ENCODE measurements at regions not wholly inside any gene's neighbourhood (a gene's known extent, or its start where the extent isn't known, plus 50 kb on each side); places are given as distances from the start of the nearest gene placed in this dataset.

- no peak for TF ChIP-seq CTCF (conservative IDR thresholded peaks at IDR 0.05; ENCODE audit: low read depth in 2 of 2)
- TF ChIP-seq, protein P1, sequence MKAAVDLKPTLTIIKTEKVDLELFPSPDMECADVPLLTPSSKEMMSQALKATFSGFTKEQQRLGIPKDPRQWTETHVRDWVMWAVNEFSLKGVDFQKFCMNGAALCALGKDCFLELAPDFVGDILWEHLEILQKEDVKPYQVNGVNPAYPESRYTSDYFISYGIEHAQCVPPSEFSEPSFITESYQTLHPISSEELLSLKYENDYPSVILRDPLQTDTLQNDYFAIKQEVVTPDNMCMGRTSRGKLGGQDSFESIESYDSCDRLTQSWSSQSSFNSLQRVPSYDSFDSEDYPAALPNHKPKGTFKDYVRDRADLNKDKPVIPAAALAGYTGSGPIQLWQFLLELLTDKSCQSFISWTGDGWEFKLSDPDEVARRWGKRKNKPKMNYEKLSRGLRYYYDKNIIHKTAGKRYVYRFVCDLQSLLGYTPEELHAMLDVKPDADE (IDR thresholded peaks at IDR 0.05), result no peak
- TF ChIP-seq EZH2phosphoT487 (IDR thresholded peaks at IDR 0.05; ENCODE audit: unreplicated experiment), result no peak
- no peak for TF ChIP-seq JUNB (IDR thresholded peaks at IDR 0.05; ENCODE audit: unreplicated experiment)
- TF ChIP-seq POLR2AphosphoS5 (IDR thresholded peaks at IDR 0.05; ENCODE audit: low read depth), result no peak
- TF ChIP-seq EZH2 (IDR thresholded peaks at IDR 0.05; ENCODE audit: low read depth, unreplicated experiment), result no peak
- TF ChIP-seq REST (IDR thresholded peaks at IDR 0.05; ENCODE audit: unreplicated experiment), result no peak
These were observed 330.2 kb upstream of the NREP start for GRCh38 chr5:112087222-112087621.

Measured in GM23338 (cell line).